ENCODE measurements at regions not wholly inside any gene's neighbourhood (a gene's known extent, or its start where the extent isn't known, plus 50 kb on each side); places are given as distances from the start of the nearest gene placed in this dataset.
"Not testable (repeated sequence)": the region's sequence is repeated elsewhere in the genome, so short reads cannot be mapped to it uniquely, and the experiment has no call there.

GRCh38 chr2:226168496-226169160 is 631.0 kb downstream of the IRS1 start:
- Mint-ChIP-seq H3K9me3 (ENCODE audit: low read depth) (no peaks in the 10 kb centered on the region), H3K4me1 (ENCODE audit: low read depth) (no peaks in the 10 kb centered on the region), H3K4me3 (no peak overlapping the region), H3K27me3 (peaks cover 5% of the 10 kb centered on the region), H3K36me3 (no peaks in the 10 kb centered on the region), H3K27ac (no peak overlapping the region)

GRCh38 chr2:226164512-226164911 is 635.1 kb downstream of the IRS1 start:
- H3K4me3 Mint-ChIP-seq = no peak overlapping the region
- H3K9me3 Mint-ChIP-seq (ENCODE audit: low read depth) = no peaks in the 10 kb centered on the region
- H3K27ac Mint-ChIP-seq = no peak overlapping the region
- no peaks in the 10 kb centered on the region for H3K4me1 Mint-ChIP-seq (ENCODE audit: low read depth)
- H3K36me3 Mint-ChIP-seq = no peaks in the 10 kb centered on the region
- H3K27me3 Mint-ChIP-seq = peaks cover 3% of the 10 kb centered on the region

- H3K9me3 Mint-ChIP-seq (ENCODE audit: low read depth); H3K4me1 Mint-ChIP-seq (ENCODE audit: low read depth); H3K27ac Mint-ChIP-seq; H3K27me3 Mint-ChIP-seq; H3K4me3 Mint-ChIP-seq; H3K36me3 Mint-ChIP-seq: not testable (repeated sequence)
Observed at GRCh38 chr2:226160617-226161016, 639.0 kb downstream of the IRS1 start.

GRCh38 chr2:226159875-226160479 is 639.6 kb downstream of the IRS1 start:
- Mint-ChIP-seq H3K36me3 (no peaks in the 10 kb centered on the region), H3K27ac (no peak overlapping the region), H3K27me3 (peaks cover 7% of the 10 kb centered on the region), H3K4me3 (no peak overlapping the region), H3K4me1 (ENCODE audit: low read depth) (no peaks in the 10 kb centered on the region), H3K9me3 (ENCODE audit: low read depth) (no peaks in the 10 kb centered on the region)

- Mint-ChIP-seq H3K36me3 (no peaks in the 10 kb centered on the region), H3K4me1 (ENCODE audit: low read depth) (no peaks in the 10 kb centered on the region), H3K9me3 (ENCODE audit: low read depth) (no peaks in the 10 kb centered on the region), H3K27ac (no peak overlapping the region), H3K27me3 (peaks cover 5% of the 10 kb centered on the region), H3K4me3 (no peak overlapping the region)
Observed at GRCh38 chr2:226158940-226159339, 640.7 kb downstream of the IRS1 start.

GRCh38 chr2:226158229-226158628 is 641.4 kb downstream of the IRS1 start:
- H3K9me3 Mint-ChIP-seq (ENCODE audit: low read depth) = no peaks in the 10 kb centered on the region
- H3K4me1 Mint-ChIP-seq (ENCODE audit: low read depth) = no peaks in the 10 kb centered on the region
- H3K27ac Mint-ChIP-seq = no peak overlapping the region

GRCh38 chr2:226155093-226155875 is 644.3 kb downstream of the IRS1 start:
- peaks cover 5% of the 10 kb centered on the region for H3K27me3 Mint-ChIP-seq

More at GRCh38 chr2:226158229-226158628, 641.4 kb downstream of the IRS1 start:
- Mint-ChIP-seq H3K4me3 (no peak overlapping the region), H3K27me3 (peaks cover 5% of the 10 kb centered on the region), H3K36me3 (no peaks in the 10 kb centered on the region)

GRCh38 chr2:226154610-226155009 is 645.0 kb downstream of the IRS1 start:
- Mint-ChIP-seq H3K9me3 (ENCODE audit: low read depth) (no peaks in the 10 kb centered on the region), H3K27ac (no peak overlapping the region), H3K4me1 (ENCODE audit: low read depth) (no peaks in the 10 kb centered on the region), H3K27me3 (peaks cover 4% of the 10 kb centered on the region), H3K36me3 (no peaks in the 10 kb centered on the region), H3K4me3 (no peak overlapping the region)

More at GRCh38 chr2:226155093-226155875, 644.3 kb downstream of the IRS1 start:
- H3K36me3 Mint-ChIP-seq = no peaks in the 10 kb centered on the region
- no peaks in the 10 kb centered on the region for H3K9me3 Mint-ChIP-seq (ENCODE audit: low read depth)
- H3K4me3 Mint-ChIP-seq = no peak overlapping the region
- no peaks in the 10 kb centered on the region for H3K4me1 Mint-ChIP-seq (ENCODE audit: low read depth)
- no peak overlapping the region for H3K27ac Mint-ChIP-seq

GRCh38 chr2:226153553-226153952 is 646.1 kb downstream of the IRS1 start:
- Mint-ChIP-seq H3K27ac (no peak overlapping the region), H3K27me3 (peaks cover 4% of the 10 kb centered on the region), H3K9me3 (ENCODE audit: low read depth) (no peaks in the 10 kb centered on the region), H3K4me1 (ENCODE audit: low read depth) (no peaks in the 10 kb centered on the region), H3K4me3 (no peak overlapping the region), H3K36me3 (no peaks in the 10 kb centered on the region)

GRCh38 chr2:226151157-226151556 is 648.5 kb downstream of the IRS1 start:
- Mint-ChIP-seq H3K4me1 (ENCODE audit: low read depth) (no peaks in the 10 kb centered on the region), H3K4me3 (no peak overlapping the region)

GRCh38 chr2:226143091-226143490 is 656.5 kb downstream of the IRS1 start:
- Mint-ChIP-seq H3K27me3 (peaks cover 3% of the 10 kb centered on the region), H3K9me3 (ENCODE audit: low read depth) (peaks cover under 1% of the 10 kb centered on the region), H3K4me3 (no peak overlapping the region)

More at GRCh38 chr2:226151157-226151556, 648.5 kb downstream of the IRS1 start:
- H3K9me3 Mint-ChIP-seq (ENCODE audit: low read depth) = peaks cover 4% of the 10 kb centered on the region
- H3K27ac Mint-ChIP-seq = no peak overlapping the region
- peaks cover 1% of the 10 kb centered on the region for H3K27me3 Mint-ChIP-seq
- no peaks in the 10 kb centered on the region for H3K36me3 Mint-ChIP-seq

GRCh38 chr2:226142463-226142862 is 657.2 kb downstream of the IRS1 start:
- Mint-ChIP-seq H3K4me3 (no peak overlapping the region), H3K27me3 (peaks cover 3% of the 10 kb centered on the region), H3K27ac (no peak overlapping the region), H3K4me1 (ENCODE audit: low read depth) (no peaks in the 10 kb centered on the region), H3K36me3 (no peaks in the 10 kb centered on the region), H3K9me3 (ENCODE audit: low read depth) (no peaks in the 10 kb centered on the region)

More at GRCh38 chr2:226143091-226143490, 656.5 kb downstream of the IRS1 start:
- Mint-ChIP-seq H3K4me1 (ENCODE audit: low read depth) (no peaks in the 10 kb centered on the region), H3K27ac (no peak overlapping the region), H3K36me3 (no peaks in the 10 kb centered on the region)

- H3K9me3 Mint-ChIP-seq (ENCODE audit: low read depth) = no peaks in the 10 kb centered on the region
- no peaks in the 10 kb centered on the region for H3K4me1 Mint-ChIP-seq (ENCODE audit: low read depth)
- H3K36me3 Mint-ChIP-seq = no peaks in the 10 kb centered on the region
- peaks cover 3% of the 10 kb centered on the region for H3K27me3 Mint-ChIP-seq
- H3K4me3 Mint-ChIP-seq = no peak overlapping the region
- H3K27ac Mint-ChIP-seq = no peak overlapping the region
Observed at GRCh38 chr2:226140594-226140993, 659.0 kb downstream of the IRS1 start.

GRCh38 chr2:226139759-226140158 is 659.9 kb downstream of the IRS1 start:
- no peak overlapping the region for H3K27ac Mint-ChIP-seq
- no peaks in the 10 kb centered on the region for H3K9me3 Mint-ChIP-seq (ENCODE audit: low read depth)
- no peaks in the 10 kb centered on the region for H3K36me3 Mint-ChIP-seq
- H3K4me1 Mint-ChIP-seq (ENCODE audit: low read depth) = no peaks in the 10 kb centered on the region
- peaks cover 3% of the 10 kb centered on the region for H3K27me3 Mint-ChIP-seq
- no peak overlapping the region for H3K4me3 Mint-ChIP-seq

- H3K27ac Mint-ChIP-seq = no peak overlapping the region
- H3K36me3 Mint-ChIP-seq = no peaks in the 10 kb centered on the region
- peaks cover 7% of the 10 kb centered on the region for H3K27me3 Mint-ChIP-seq
- H3K4me3 Mint-ChIP-seq = no peak overlapping the region
- no peaks in the 10 kb centered on the region for H3K4me1 Mint-ChIP-seq (ENCODE audit: low read depth)
- H3K9me3 Mint-ChIP-seq (ENCODE audit: low read depth) = no peaks in the 10 kb centered on the region
Observed at GRCh38 chr2:226137201-226137811, 662.3 kb downstream of the IRS1 start.

All from activated naive CD8-positive, alpha-beta T cell (primary cell).